ENCODE measurements at regions not wholly inside any gene's neighbourhood (a gene's known extent, or its start where the extent isn't known, plus 50 kb on each side); places are given as distances from the start of the nearest gene placed in this dataset.

DNA sequence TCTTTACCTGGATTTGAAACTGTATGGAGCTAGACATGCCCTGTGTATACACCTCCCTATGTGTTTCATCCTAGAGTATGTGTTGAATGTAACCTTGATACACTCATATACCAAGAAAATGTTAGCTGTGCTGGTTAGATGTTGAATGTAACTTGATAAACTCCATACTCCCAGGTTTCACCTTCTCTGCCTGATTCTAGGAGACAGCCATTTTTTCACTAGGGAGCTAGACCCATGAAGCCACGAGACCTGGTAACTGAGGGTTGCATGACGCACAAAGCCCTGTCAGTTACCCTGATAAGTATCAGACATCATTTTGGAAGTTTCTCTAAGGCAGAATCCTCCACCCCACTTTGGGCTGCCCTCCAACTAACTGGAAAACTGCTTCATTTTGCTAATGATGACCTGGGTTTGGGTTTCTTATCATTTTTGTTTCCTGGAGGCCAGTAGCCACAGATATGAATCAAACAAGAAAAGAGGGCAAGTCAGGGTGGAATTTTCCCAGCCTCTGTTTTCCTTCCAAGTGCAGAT, 478.5 kb upstream of the KIF2A start:
- H3K9me3 ChIP-seq, result no peaks in the 10 kb centered on the region
- DNase-seq, result no peak
- TF ChIP-seq, protein P1, sequence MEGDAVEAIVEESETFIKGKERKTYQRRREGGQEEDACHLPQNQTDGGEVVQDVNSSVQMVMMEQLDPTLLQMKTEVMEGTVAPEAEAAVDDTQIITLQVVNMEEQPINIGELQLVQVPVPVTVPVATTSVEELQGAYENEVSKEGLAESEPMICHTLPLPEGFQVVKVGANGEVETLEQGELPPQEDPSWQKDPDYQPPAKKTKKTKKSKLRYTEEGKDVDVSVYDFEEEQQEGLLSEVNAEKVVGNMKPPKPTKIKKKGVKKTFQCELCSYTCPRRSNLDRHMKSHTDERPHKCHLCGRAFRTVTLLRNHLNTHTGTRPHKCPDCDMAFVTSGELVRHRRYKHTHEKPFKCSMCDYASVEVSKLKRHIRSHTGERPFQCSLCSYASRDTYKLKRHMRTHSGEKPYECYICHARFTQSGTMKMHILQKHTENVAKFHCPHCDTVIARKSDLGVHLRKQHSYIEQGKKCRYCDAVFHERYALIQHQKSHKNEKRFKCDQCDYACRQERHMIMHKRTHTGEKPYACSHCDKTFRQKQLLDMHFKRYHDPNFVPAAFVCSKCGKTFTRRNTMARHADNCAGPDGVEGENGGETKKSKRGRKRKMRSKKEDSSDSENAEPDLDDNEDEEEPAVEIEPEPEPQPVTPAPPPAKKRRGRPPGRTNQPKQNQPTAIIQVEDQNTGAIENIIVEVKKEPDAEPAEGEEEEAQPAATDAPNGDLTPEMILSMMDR (IDR thresholded peaks at IDR 0.05), result no peak
- no peak for TF ChIP-seq POLR2A (IDR thresholded peaks at IDR 0.05)
- no peaks in the 10 kb centered on the region for H3K36me3 ChIP-seq (ENCODE audit: low read depth, missing control alignments)
- WGBS, 2 donors, result 87 to 93% methylated on average over 2 of the region's 2 CpGs
- no peaks in the 10 kb centered on the region for H3K27me3 ChIP-seq
- intact Hi-C loops (cut with DNase I; ENCODE audit: low total_unique reads), result no loop called here
- H3K4me3 ChIP-seq, result no peak overlapping the region
- H3K4me1 ChIP-seq, result no peaks in the 10 kb centered on the region
- no peak overlapping the region for H3K27ac ChIP-seq

DNA sequence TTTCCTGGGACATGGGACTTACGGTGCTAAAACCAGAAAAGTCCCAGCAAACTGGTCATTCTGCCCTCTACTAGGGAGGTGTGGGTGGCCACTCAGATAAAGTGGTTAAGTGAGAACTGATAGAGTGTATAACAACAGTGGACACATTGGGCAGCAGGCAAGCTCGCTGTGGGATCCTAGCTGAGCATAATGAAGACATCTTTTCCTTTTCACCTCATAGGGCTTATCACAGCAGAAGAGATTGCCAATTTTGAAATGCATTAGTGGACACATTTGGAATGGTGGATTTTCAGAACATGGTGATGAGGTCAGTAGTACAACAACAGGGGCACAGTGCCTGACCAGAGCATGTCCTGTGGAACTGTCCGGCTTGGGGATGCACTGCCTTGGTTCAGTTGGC, 477.1 kb upstream of the KIF2A start:
- no peaks in the 10 kb centered on the region for H3K4me1 ChIP-seq
- intact Hi-C loops (cut with DNase I; ENCODE audit: low total_unique reads), result no loop called here
- no peaks in the 10 kb centered on the region for H3K36me3 ChIP-seq (ENCODE audit: low read depth, missing control alignments)
- H3K27me3 ChIP-seq, result no peaks in the 10 kb centered on the region
- no peaks in the 10 kb centered on the region for H3K9me3 ChIP-seq
- WGBS, 2 donors, result 66 to 69% methylated on average over 3 of the region's 3 CpGs
- no peak overlapping the region for H3K4me3 ChIP-seq
- TF ChIP-seq, protein P1 (IDR thresholded peaks at IDR 0.05), result no peak
- no peak for TF ChIP-seq POLR2A (IDR thresholded peaks at IDR 0.05)
- DNase-seq, result no peak
- no peak overlapping the region for H3K27ac ChIP-seq

DNA sequence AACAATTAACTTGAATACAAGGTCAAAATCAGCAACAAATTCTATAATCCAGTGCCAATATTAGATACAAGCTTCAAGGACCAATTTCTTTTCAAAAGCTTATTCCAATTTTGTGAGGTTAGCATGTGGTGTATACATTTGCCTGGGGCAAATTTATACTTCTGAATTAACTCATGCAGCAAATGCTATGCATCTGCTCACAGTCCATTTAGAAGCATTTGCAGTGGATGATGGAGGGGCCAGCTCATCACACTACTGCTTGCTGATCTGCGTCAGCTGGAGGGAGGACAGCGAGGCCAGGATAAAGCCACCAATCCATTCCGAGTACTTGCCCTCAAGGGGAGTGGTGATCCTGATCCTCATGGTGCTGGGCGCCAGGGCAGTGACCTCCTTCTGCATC, 474.3 kb upstream of the KIF2A start:
- Histone ChIP-seq H3K27me3 (no peaks in the 10 kb centered on the region), H3K9me3 (no peaks in the 10 kb centered on the region), H3K4me1 (no peaks in the 10 kb centered on the region), H3K36me3 (ENCODE audit: low read depth, missing control alignments) (no peaks in the 10 kb centered on the region), H3K27ac (no peak overlapping the region), H3K4me3 (no peak overlapping the region)
- TF ChIP-seq, protein P1 (IDR thresholded peaks at IDR 0.05), result no peak
- TF ChIP-seq POLR2A (IDR thresholded peaks at IDR 0.05), result no peak
- intact Hi-C loops (cut with DNase I; ENCODE audit: low total_unique reads), result no loop called here
- DNase-seq, result no peak
- 92 to 96% methylated on average over 3 to 4 of the region's 4 CpGs for WGBS, 2 donors

DNA sequence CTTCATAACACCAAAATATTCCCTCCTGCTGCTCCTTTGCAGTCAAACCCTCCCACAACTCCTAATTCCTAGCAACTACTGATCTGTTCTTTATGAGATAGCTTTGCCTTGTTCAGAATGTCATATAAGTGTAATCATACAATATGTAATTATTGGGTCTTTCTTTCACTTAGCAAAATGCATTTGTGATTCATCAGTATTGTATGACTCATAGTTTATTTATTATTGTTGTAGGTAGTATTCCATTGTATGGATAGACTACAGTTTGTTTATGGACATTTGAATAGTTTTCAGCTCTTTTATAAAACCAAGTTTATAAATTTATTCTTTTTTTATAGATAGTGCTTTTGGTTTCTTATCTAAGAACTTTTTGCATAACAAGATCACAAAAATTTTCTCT, 468.2 kb upstream of the KIF2A start:
- H3K27me3 ChIP-seq, result no peaks in the 10 kb centered on the region
- intact Hi-C loops (cut with DNase I; ENCODE audit: low total_unique reads), result no loop called here
- H3K4me1 ChIP-seq, result no peaks in the 10 kb centered on the region

DNA sequence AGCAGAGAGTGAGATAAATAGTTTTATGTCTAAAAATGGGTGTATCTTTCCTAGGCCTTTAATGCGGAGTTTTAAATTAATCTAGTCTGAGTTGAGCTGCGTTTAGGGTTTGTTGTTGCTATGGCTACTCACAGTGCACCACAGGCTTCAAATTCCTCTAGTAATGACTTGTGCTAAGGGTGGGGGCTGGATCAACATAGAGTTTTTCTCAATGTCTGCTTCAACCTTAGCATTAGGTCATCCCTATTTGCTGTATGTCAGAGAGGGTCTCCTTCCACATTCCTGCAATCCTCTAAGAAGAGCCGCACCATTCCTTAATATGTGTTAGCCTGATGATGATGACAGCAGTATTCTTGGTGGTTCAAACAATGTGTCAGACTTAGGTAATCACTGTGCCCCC, 465.6 kb upstream of the KIF2A start:
- Histone ChIP-seq H3K9me3 (no peaks in the 10 kb centered on the region), H3K27me3 (no peaks in the 10 kb centered on the region), H3K4me1 (no peaks in the 10 kb centered on the region), H3K4me3 (no peak overlapping the region), H3K27ac (no peak overlapping the region), H3K36me3 (ENCODE audit: low read depth, missing control alignments) (no peaks in the 10 kb centered on the region)
- 73 to 75% methylated on average over 3 of the region's 3 CpGs for WGBS, 2 donors
- intact Hi-C loops (cut with DNase I; ENCODE audit: low total_unique reads), result no loop called here
- TF ChIP-seq POLR2A (IDR thresholded peaks at IDR 0.05), result no peak
- TF ChIP-seq, protein P1 (IDR thresholded peaks at IDR 0.05), result no peak
- no peak for DNase-seq

More for the DNA sequence above, 468.2 kb upstream of the KIF2A start:
- no peak overlapping the region for H3K27ac ChIP-seq
- no peak for DNase-seq
- TF ChIP-seq POLR2A (IDR thresholded peaks at IDR 0.05), result no peak
- TF ChIP-seq, protein P1 (IDR thresholded peaks at IDR 0.05), result no peak
- no peak overlapping the region for H3K4me3 ChIP-seq
- H3K36me3 ChIP-seq (ENCODE audit: low read depth, missing control alignments), result no peaks in the 10 kb centered on the region
- no peaks in the 10 kb centered on the region for H3K9me3 ChIP-seq

Measured in testis (tissue), 2 donors.